Ishikawa (cell line): ENCODE measurements at regions not wholly inside any gene's neighbourhood (a gene's known extent, or its start where the extent isn't known, plus 50 kb on each side); places are given as distances from the start of the nearest gene placed in this dataset.

Source experiments
- CEBPB ChIP-seq: IDR thresholded peaks from 2 replicates; pipeline ENCODE4 v1.6.1; 2012
- CREB1 ChIP-seq: IDR thresholded peaks from 2 replicates; pipeline ENCODE4 v1.6.1; 2012; ENCODE audit warnings: low read depth
- EGR1 ChIP-seq: IDR thresholded peaks from 2 replicates; pipeline ENCODE4 v1.6.1; 2012
- EP300 ChIP-seq: IDR thresholded peaks from 2 replicates; pipeline ENCODE4 v1.6.1; 2012; ENCODE audit warnings: borderline replicate concordance
- FOXM1 ChIP-seq: IDR thresholded peaks from 2 replicates; pipeline ENCODE4 v1.6.1; 2012; ENCODE audit warnings: low read depth, borderline replicate concordance
- MAX ChIP-seq: IDR thresholded peaks from 2 replicates; pipeline ENCODE4 v1.6.1; 2012
- NFIC ChIP-seq: IDR thresholded peaks from 2 replicates; pipeline ENCODE4 v1.6.1; 2012
- RAD21 ChIP-seq: IDR thresholded peaks from 2 replicates; pipeline ENCODE4 v1.6.1; 2012; ENCODE audit warnings: low read depth
- REST ChIP-seq: IDR thresholded peaks from 2 replicates; pipeline ENCODE4 v1.6.1; 2012; ENCODE audit warnings: low read depth, mild to moderate bottlenecking
- TAF1 ChIP-seq: IDR thresholded peaks from 2 replicates; pipeline ENCODE4 v1.6.1; 2012; ENCODE audit warnings: low read depth, mild to moderate bottlenecking
- TCF12 ChIP-seq: IDR thresholded peaks from 2 replicates; pipeline ENCODE4 v1.6.1; 2012; ENCODE audit warnings: low read depth
- TEAD4 ChIP-seq: IDR thresholded peaks from 2 replicates; pipeline ENCODE4 v1.6.1; 2012
- USF1 ChIP-seq: IDR thresholded peaks from 2 replicates; pipeline ENCODE4 v1.6.1; 2012
- YY1 ChIP-seq: IDR thresholded peaks from 2 replicates; pipeline ENCODE4 v1.6.1; 2012; ENCODE audit warnings: low read depth
- ZBTB7A ChIP-seq: IDR thresholded peaks from 2 replicates; pipeline ENCODE4 v1.6.1; 2012; ENCODE audit warnings: low read depth

- no peak for TF ChIP-seq EGR1
- no peak for TF ChIP-seq TEAD4
- TF ChIP-seq CEBPB, result no peak
- TF ChIP-seq NFIC, result no peak
- no peak for TF ChIP-seq MAX
- TF ChIP-seq TAF1, result no peak
- TF ChIP-seq TCF12, result no peak
- TF ChIP-seq RAD21, result no peak
- TF ChIP-seq USF1, result no peak
- no peak for TF ChIP-seq YY1
- no peak for TF ChIP-seq FOXM1
- TF ChIP-seq ZBTB7A, result no peak
- TF ChIP-seq REST, result no peak
- no peak for TF ChIP-seq EP300
- no peak for TF ChIP-seq CREB1
These were observed 253.8 kb upstream of the IGF1R start for GRCh38 chr15:98394546-98394945.

GRCh38 chr15:98395974-98396610 is 252.2 kb upstream of the IGF1R start:
- TF ChIP-seq CEBPB, result no peak
- no peak for TF ChIP-seq NFIC
- TF ChIP-seq YY1, result no peak
- no peak for TF ChIP-seq ZBTB7A
- TF ChIP-seq FOXM1, result no peak
- TF ChIP-seq EGR1, result no peak
- no peak for TF ChIP-seq RAD21
- no peak for TF ChIP-seq TCF12
- TF ChIP-seq USF1, result no peak
- no peak for TF ChIP-seq CREB1
- TF ChIP-seq TAF1, result no peak
- no peak for TF ChIP-seq TEAD4
- no peak for TF ChIP-seq EP300
- no peak for TF ChIP-seq REST
- no peak for TF ChIP-seq MAX

- TF ChIP-seq USF1, result no peak
- no peak for TF ChIP-seq CREB1
- TF ChIP-seq TAF1, result no peak
- no peak for TF ChIP-seq TEAD4
- TF ChIP-seq TCF12, result no peak
- TF ChIP-seq NFIC, result no peak
These were observed 250.9 kb upstream of the IGF1R start for GRCh38 chr15:98397419-98397818.

- TF ChIP-seq CEBPB (no peak), CREB1 (no peak), ZBTB7A (no peak)
These were observed 250.3 kb upstream of the IGF1R start for GRCh38 chr15:98398056-98398455.

GRCh38 chr15:98398886-98399285 is 249.5 kb upstream of the IGF1R start:
- TF ChIP-seq RAD21 (no peak), REST (no peak), CEBPB (no peak), TAF1 (no peak), USF1 (no peak), YY1 (no peak), ZBTB7A (no peak), FOXM1 (no peak), MAX (no peak), CREB1 (no peak), TCF12 (no peak)
